ENCODE measurements at regions not wholly inside any gene's neighbourhood (a gene's known extent, or its start where the extent isn't known, plus 50 kb on each side); places are given as distances from the start of the nearest gene placed in this dataset.

- H3K27ac ChIP-seq: no peak overlapping the region
- TF ChIP-seq CTCF (IDR thresholded peaks at IDR 0.05; ENCODE audit: low read depth, low read length): no peak
- DNase-seq: no peak
- no peak overlapping the region for H3K4me3 ChIP-seq (ENCODE audit: low read depth, low read length)
- no peaks in the 10 kb centered on the region for H3K36me3 ChIP-seq
- H3K27me3 ChIP-seq (ENCODE audit: insufficient read depth, low read depth, severe bottlenecking): no peaks in the 10 kb centered on the region
- no peaks in the 10 kb centered on the region for H3K9me3 ChIP-seq (ENCODE audit: severe bottlenecking)
Measured at GRCh38 chr1:224850446-224850845, 79.0 kb upstream of the DNAH14 start.

DNA sequence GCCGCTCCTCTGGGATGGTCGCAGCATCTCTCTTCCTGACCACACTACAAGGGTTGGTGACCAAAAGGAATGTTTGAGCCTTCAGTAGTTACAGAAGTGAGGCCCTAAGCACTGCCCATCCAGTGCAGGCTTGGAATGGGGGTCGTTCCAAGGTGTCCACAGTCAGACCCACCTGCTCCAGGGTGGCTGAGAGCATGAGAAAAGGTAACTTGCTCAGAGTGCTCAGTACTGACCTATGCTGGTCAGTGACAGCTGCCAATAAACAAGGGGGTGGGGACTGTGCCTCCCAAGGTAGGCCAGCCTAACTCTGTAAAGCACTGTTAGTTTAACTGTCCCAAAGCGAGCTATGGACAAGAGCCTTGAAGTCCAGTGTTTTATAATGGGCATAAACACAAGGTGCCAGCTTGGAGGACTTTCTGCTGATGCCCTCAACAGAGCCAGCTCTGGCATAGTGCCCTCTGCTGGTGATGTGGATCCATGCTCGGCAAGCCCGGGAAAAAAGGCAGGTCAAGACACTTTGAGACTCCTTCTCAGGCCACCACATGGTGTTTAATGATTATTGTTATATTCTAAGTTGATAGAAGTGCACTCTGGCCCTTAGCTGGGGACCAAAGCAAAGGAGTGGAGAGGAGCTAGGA, 78.1 kb upstream of the DNAH14 start:
- Histone ChIP-seq H3K36me3 (no peaks in the 10 kb centered on the region), H3K4me3 (ENCODE audit: low read depth, low read length) (no peak overlapping the region), H3K27me3 (ENCODE audit: insufficient read depth, low read depth, severe bottlenecking) (no peaks in the 10 kb centered on the region), H3K27ac (no peak overlapping the region), H3K9me3 (ENCODE audit: severe bottlenecking) (no peaks in the 10 kb centered on the region)
- TF ChIP-seq CTCF (IDR thresholded peaks at IDR 0.05; ENCODE audit: low read depth, low read length): peak; percentile 69
- DNase-seq: peak; percentile 41

DNA sequence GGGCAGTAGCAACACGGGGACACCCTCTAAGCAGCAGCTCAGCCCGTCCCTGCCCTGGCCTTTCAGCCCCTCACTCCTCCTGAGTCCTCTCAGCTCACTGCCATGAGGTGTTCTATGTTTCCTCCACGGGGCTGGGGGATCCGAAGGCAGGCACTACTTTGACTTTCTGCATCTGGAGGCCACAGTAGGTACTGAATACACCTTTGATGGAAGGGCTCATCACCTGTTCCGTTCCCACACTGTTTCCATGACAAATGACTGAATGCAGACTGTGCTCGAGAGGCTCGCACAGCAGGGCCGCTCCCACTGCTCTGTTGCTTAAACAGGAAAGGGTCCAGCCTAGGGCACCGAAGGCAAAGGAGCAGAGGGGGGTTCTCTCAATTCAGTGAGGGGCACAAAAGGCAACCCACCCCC, 77.6 kb upstream of the DNAH14 start:
- Histone ChIP-seq H3K27me3 (ENCODE audit: insufficient read depth, low read depth, severe bottlenecking) (no peaks in the 10 kb centered on the region), H3K4me3 (ENCODE audit: low read depth, low read length) (no peak overlapping the region), H3K27ac (no peak overlapping the region), H3K36me3 (no peaks in the 10 kb centered on the region), H3K9me3 (ENCODE audit: severe bottlenecking) (no peaks in the 10 kb centered on the region)
- no peak for DNase-seq
- TF ChIP-seq CTCF (IDR thresholded peaks at IDR 0.05; ENCODE audit: low read depth, low read length): no peak

DNA sequence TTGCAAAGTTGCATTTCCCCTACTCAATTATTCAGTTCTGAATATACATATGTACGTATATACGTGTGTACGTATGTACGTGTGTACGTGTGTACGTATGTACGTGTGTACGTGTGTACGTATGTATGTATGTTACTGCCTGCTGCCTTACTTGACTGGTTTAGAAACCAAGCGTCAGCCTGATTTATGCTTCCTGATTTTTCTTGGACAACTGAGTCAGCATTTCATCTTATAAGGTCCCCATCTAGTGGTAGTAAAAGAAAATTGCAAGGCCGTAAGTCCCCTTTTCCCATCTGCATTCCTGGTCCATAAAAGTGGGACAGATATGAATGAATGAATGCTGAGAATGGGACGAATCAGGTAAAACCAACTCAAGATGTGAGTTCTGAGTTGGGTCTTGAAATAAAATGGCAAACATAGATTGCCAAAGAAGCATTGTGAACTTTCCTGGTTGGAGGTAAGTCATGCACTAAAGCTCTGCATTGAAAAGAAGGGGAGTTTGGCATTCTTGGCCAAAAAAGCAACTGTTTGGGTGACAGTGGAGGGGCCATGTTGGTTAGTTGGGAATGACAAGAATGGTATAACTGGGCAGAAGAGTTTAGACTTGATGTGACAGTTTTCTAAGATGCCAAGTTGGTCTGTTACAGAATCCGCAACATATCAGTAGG, 76.4 kb upstream of the DNAH14 start:
- no peaks in the 10 kb centered on the region for H3K9me3 ChIP-seq (ENCODE audit: severe bottlenecking)
- H3K27ac ChIP-seq: no peak overlapping the region
- no peak overlapping the region for H3K4me3 ChIP-seq (ENCODE audit: low read depth, low read length)
- no peak for DNase-seq
- peak; percentile 39; the same call in 1 of the 2 replicates for TF ChIP-seq CTCF (IDR thresholded peaks at IDR 0.05; ENCODE audit: low read depth, low read length)
- no peaks in the 10 kb centered on the region for H3K27me3 ChIP-seq (ENCODE audit: insufficient read depth, low read depth, severe bottlenecking)
- no peaks in the 10 kb centered on the region for H3K36me3 ChIP-seq

- TF ChIP-seq CTCF (IDR thresholded peaks at IDR 0.05; ENCODE audit: low read depth, low read length): no peak
- H3K4me3 ChIP-seq (ENCODE audit: low read depth, low read length): no peak overlapping the region
- no peak overlapping the region for H3K27ac ChIP-seq
- no peaks in the 10 kb centered on the region for H3K9me3 ChIP-seq (ENCODE audit: severe bottlenecking)
- no peaks in the 10 kb centered on the region for H3K27me3 ChIP-seq (ENCODE audit: insufficient read depth, low read depth, severe bottlenecking)
- no peak for DNase-seq
- no peaks in the 10 kb centered on the region for H3K36me3 ChIP-seq
Measured at GRCh38 chr1:224856973-224857372, 72.5 kb upstream of the DNAH14 start.

Data from WERI-Rb-1 (cell line).